HL-60 (cell line): ENCODE measurements at regions not wholly inside any gene's neighbourhood (a gene's known extent, or its start where the extent isn't known, plus 50 kb on each side); places are given as distances from the start of the nearest gene placed in this dataset.

Source experiments
- DNase-seq, 2 experiments: peaks; one replicate each; pipeline ENCODE4 v3.0.0-alpha.2; 2010 to 2020; ENCODE audit warnings: low read depth in 1 of 2, low spot score in 1 of 2
- H3K27ac ChIP-seq: fragments of 250-450 bp; sonication (Bioruptor Pico); replicated peaks from 2 replicates; pipeline ENCODE4 v1.5.1; 2020; ENCODE audit warnings: mild to moderate bottlenecking, moderate library complexity
- H3K27me3 ChIP-seq: fragments of 250-450 bp; sonication (Bioruptor Pico); 2 replicates; pipeline ENCODE4 v1.5.1; 2021; ENCODE audit warnings: mild to moderate bottlenecking, moderate library complexity; ENCODE audit not compliant: insufficient read depth, poor library complexity, severe bottlenecking
- H3K4me3 ChIP-seq: replicated peaks from 2 replicates; pipeline ENCODE4 v1.5.1; 2011; ENCODE audit warnings: mild to moderate bottlenecking, control low read depth, low read length; ENCODE audit not compliant: insufficient read depth
- CTCF ChIP-seq: IDR thresholded peaks from one replicate; pipeline ENCODE4 v1.5.1; 2011; ENCODE audit warnings: low read length, control low read depth, inconsistent platforms; ENCODE audit not compliant: insufficient read depth
- GABPA ChIP-seq: IDR thresholded peaks from 2 replicates; pipeline ENCODE4 v1.6.1; 2012; ENCODE audit warnings: low read depth
- POLR2AphosphoS5 ChIP-seq: IDR thresholded peaks from 2 replicates; pipeline ENCODE4 v1.6.1; 2012; ENCODE audit warnings: low read depth
- SPI1 ChIP-seq: IDR thresholded peaks from 2 replicates; pipeline ENCODE4 v1.6.1; 2012; ENCODE audit warnings: low read depth, mild to moderate bottlenecking, borderline replicate concordance
- TF ChIP-seq, protein P1 (sequence below): IDR thresholded peaks from 2 replicates; pipeline ENCODE4 v1.6.1; 2012; ENCODE audit warnings: low read depth; ENCODE audit not compliant: insufficient replicate concordance

GRCh38 chrX:16039363-16039762 is 84.0 kb upstream of the GRPR start:
- TF ChIP-seq, protein P1, sequence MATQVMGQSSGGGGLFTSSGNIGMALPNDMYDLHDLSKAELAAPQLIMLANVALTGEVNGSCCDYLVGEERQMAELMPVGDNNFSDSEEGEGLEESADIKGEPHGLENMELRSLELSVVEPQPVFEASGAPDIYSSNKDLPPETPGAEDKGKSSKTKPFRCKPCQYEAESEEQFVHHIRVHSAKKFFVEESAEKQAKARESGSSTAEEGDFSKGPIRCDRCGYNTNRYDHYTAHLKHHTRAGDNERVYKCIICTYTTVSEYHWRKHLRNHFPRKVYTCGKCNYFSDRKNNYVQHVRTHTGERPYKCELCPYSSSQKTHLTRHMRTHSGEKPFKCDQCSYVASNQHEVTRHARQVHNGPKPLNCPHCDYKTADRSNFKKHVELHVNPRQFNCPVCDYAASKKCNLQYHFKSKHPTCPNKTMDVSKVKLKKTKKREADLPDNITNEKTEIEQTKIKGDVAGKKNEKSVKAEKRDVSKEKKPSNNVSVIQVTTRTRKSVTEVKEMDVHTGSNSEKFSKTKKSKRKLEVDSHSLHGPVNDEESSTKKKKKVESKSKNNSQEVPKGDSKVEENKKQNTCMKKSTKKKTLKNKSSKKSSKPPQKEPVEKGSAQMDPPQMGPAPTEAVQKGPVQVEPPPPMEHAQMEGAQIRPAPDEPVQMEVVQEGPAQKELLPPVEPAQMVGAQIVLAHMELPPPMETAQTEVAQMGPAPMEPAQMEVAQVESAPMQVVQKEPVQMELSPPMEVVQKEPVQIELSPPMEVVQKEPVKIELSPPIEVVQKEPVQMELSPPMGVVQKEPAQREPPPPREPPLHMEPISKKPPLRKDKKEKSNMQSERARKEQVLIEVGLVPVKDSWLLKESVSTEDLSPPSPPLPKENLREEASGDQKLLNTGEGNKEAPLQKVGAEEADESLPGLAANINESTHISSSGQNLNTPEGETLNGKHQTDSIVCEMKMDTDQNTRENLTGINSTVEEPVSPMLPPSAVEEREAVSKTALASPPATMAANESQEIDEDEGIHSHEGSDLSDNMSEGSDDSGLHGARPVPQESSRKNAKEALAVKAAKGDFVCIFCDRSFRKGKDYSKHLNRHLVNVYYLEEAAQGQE, result no peak
- TF ChIP-seq POLR2AphosphoS5 (no peak), SPI1 (no peak), GABPA (no peak), CTCF (no peak)
- no peak for DNase-seq
- Histone ChIP-seq H3K4me3 (no peak overlapping the region), H3K27ac (no peak overlapping the region), H3K27me3 (no peaks in the 10 kb centered on the region)

DNA sequence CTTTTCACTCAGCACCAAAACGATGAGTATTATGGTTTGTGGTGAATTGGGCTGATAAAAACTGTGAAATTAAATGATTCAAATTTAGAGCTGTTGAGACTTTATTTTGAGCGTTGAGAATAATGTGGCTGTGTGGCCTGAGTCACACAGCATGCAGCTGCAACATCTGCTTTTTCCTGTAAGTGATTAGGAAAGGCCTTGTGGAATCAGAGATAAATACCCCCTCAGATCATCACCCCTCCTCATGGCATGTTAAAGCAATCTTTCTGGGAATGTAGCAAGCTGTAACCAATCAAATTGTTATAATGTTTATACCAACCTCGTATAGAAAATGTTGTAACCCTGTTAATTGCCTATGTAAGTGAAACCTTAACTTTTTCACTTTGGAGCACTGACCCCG is 90.0 kb upstream of the GRPR start:
- H3K27me3 ChIP-seq, result no peaks in the 10 kb centered on the region
- H3K27ac ChIP-seq, result no peak overlapping the region
- no peak for DNase-seq
- TF ChIP-seq POLR2AphosphoS5, result no peak
- TF ChIP-seq SPI1, result no peak
- TF ChIP-seq GABPA, result no peak
- H3K4me3 ChIP-seq, result no peak overlapping the region

GRCh38 chrX:16028576-16028975 is 94.8 kb upstream of the GRPR start:
- H3K4me3 ChIP-seq, result no peak overlapping the region
- TF ChIP-seq POLR2AphosphoS5 (no peak), GABPA (no peak), CTCF (no peak), SPI1 (no peak)
- TF ChIP-seq, protein P1, result no peak
- H3K27me3 ChIP-seq, result no peaks in the 10 kb centered on the region

DNA sequence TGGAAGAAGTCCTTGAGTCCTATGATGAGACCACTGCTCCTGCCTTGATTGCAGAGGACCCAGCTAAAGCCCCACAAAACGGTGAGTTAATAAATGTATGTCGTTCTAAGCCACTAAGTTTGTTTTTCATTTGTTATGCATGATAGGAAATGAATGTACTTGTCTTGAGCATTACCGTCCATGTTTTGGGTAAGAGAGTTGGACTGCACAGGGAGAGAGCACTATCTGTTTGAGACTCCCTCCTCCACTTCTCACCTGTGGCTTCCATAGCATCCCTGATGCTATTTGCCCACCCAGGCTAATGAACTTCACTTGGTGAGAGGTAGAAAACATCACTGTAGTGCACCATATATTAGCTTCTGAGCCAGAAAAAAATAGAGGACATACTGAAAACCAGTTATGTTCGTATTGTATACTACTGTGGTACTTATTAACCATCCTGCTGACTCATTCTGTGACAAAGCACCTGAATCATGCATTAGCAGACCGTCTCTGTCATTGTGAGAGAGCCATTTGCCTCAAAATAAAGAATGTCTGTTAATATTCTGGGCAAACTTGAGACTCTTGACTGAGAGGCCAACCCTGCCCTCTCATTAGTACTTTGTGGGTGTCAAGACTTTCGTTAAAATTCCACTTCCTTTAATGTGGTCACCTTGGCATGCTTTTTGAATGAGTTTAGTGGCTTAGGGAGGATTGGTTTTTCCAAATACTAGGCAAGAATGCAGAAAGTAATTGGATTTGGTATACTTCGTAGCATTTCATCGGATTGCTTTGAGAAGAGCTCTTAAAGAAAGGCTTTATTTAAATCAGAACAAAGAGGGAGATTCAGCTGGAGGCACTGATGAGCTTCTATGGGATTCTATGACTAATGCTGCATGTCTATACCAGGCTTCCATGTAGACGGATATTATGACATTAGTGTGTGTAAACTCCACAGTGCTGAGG is 99.3 kb upstream of the GRPR start:
- Histone ChIP-seq H3K27me3 (no peaks in the 10 kb centered on the region), H3K4me3 (no peak overlapping the region), H3K27ac (no peak overlapping the region)
- DNase-seq, result no peak
- TF ChIP-seq CTCF (no peak), SPI1 (no peak), GABPA (no peak), POLR2AphosphoS5 (no peak)
- TF ChIP-seq, protein P1, result no peak

More at GRCh38 chrX:16028576-16028975, 94.8 kb upstream of the GRPR start:
- DNase-seq, result no peak
- H3K27ac ChIP-seq, result no peak overlapping the region
